ENCODE measurements at regions not wholly inside any gene's neighbourhood (a gene's known extent, or its start where the extent isn't known, plus 50 kb on each side); places are given as distances from the start of the nearest gene placed in this dataset.

- Histone ChIP-seq H3K27ac (ENCODE audit: low read depth in 1 of 2, low read length in 2 of 2) (no peak overlapping the region), H3K27me3 (ENCODE audit: control insufficient read depth in 4 of 4, insufficient read depth in 4 of 4, low read length in 3 of 4) (no peaks in the 10 kb centered on the region), H3K9ac (ENCODE audit: low read depth in 1 of 2, low read length in 2 of 2) (no peak overlapping the region), H3K9me3 (ENCODE audit: control insufficient read depth in 4 of 4, low read length in 3 of 4) (no peaks in the 10 kb centered on the region), H3K4me3 (ENCODE audit: low read depth in 1 of 3, low read length in 3 of 3) (no peak overlapping the region), H3K36me3 (ENCODE audit: control insufficient read depth in 4 of 4, insufficient read depth in 3 of 4, low read depth in 1 of 4, low read length in 3 of 4) (no peaks in the 10 kb centered on the region), H3K4me1 (ENCODE audit: control insufficient read depth in 4 of 4, insufficient read depth in 4 of 4, low read length in 3 of 4) (peaks cover 0 to 1% (median 0%) of the 10 kb centered on the region in 4 donors)
- no peak for DNase-seq (ENCODE audit: low spot score)
- 81% methylated on average over 10 of the region's 10 CpGs for WGBS
- no peak for TF ChIP-seq MAX (IDR thresholded peaks at IDR 0.05)
- no peak for TF ChIP-seq ZBTB33 (IDR thresholded peaks at IDR 0.05)
- TF ChIP-seq, protein P1, sequence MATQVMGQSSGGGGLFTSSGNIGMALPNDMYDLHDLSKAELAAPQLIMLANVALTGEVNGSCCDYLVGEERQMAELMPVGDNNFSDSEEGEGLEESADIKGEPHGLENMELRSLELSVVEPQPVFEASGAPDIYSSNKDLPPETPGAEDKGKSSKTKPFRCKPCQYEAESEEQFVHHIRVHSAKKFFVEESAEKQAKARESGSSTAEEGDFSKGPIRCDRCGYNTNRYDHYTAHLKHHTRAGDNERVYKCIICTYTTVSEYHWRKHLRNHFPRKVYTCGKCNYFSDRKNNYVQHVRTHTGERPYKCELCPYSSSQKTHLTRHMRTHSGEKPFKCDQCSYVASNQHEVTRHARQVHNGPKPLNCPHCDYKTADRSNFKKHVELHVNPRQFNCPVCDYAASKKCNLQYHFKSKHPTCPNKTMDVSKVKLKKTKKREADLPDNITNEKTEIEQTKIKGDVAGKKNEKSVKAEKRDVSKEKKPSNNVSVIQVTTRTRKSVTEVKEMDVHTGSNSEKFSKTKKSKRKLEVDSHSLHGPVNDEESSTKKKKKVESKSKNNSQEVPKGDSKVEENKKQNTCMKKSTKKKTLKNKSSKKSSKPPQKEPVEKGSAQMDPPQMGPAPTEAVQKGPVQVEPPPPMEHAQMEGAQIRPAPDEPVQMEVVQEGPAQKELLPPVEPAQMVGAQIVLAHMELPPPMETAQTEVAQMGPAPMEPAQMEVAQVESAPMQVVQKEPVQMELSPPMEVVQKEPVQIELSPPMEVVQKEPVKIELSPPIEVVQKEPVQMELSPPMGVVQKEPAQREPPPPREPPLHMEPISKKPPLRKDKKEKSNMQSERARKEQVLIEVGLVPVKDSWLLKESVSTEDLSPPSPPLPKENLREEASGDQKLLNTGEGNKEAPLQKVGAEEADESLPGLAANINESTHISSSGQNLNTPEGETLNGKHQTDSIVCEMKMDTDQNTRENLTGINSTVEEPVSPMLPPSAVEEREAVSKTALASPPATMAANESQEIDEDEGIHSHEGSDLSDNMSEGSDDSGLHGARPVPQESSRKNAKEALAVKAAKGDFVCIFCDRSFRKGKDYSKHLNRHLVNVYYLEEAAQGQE (IDR thresholded peaks at IDR 0.05), result no peak
- TF ChIP-seq FOXA2 (IDR thresholded peaks at IDR 0.05), result no peak
- TF ChIP-seq NR2F2 (IDR thresholded peaks at IDR 0.05), result no peak
- no peak for TF ChIP-seq CTCF (IDR thresholded peaks at IDR 0.05; ENCODE audit: low read depth, low read length, missing input control)
- no peak for TF ChIP-seq TAF1 (conservative IDR thresholded peaks at IDR 0.05)
- no peak for TF ChIP-seq EGR1 (IDR thresholded peaks at IDR 0.05; ENCODE audit: low read depth in 2 of 2)
- no peak for TF ChIP-seq HNF4G (IDR thresholded peaks at IDR 0.05)
- TF ChIP-seq RXRA (IDR thresholded peaks at IDR 0.05), result no peak
Measured at GRCh38 chr2:41709702-41710599, 337.9 kb upstream of the PKDCC start.

DNA sequence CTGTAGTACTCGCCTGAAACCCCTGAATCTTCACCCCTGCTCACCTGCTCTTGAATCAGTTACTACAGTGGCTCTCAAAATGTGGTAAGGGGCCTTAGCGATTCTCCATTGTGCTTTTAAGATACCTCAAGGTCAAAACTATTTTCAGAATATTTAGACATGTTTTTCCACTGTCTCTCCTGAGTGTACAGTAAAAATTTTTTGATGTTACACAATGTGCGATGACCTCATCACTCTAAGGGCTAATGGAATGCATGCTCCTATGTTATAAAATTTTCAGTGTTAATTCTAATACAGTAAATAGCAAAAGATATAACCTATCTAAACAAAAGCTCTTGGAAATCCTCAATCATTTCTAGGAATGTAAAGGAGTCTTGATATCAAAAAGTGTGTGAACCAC is 336.9 kb upstream of the PKDCC start:
- Histone ChIP-seq H3K27me3 (ENCODE audit: control insufficient read depth in 4 of 4, insufficient read depth in 4 of 4, low read length in 3 of 4) (no peaks in the 10 kb centered on the region), H3K9ac (ENCODE audit: low read depth in 1 of 2, low read length in 2 of 2) (no peak overlapping the region), H3K27ac (ENCODE audit: low read depth in 1 of 2, low read length in 2 of 2) (no peak overlapping the region), H3K4me1 (ENCODE audit: control insufficient read depth in 4 of 4, insufficient read depth in 4 of 4, low read length in 3 of 4) (peaks cover 0 to 6% (median 3%) of the 10 kb centered on the region in 4 donors), H3K36me3 (ENCODE audit: control insufficient read depth in 4 of 4, insufficient read depth in 3 of 4, low read depth in 1 of 4, low read length in 3 of 4) (no peaks in the 10 kb centered on the region), H3K9me3 (ENCODE audit: control insufficient read depth in 4 of 4, low read length in 3 of 4) (no peaks in the 10 kb centered on the region), H3K4me3 (ENCODE audit: low read depth in 1 of 3, low read length in 3 of 3) (no peak overlapping the region)
- 92% methylated on average over 3 of the region's 3 CpGs for WGBS
- no peak for DNase-seq (ENCODE audit: low spot score)
- TF ChIP-seq HNF4A (conservative IDR thresholded peaks at IDR 0.05) (no peak), FOXA1 (IDR thresholded peaks at IDR 0.05) (no peak), ZBTB33 (IDR thresholded peaks at IDR 0.05) (no peak), RAD21 (IDR thresholded peaks at IDR 0.05) (no peak), NR2F2 (IDR thresholded peaks at IDR 0.05) (no peak), ATF3 (IDR thresholded peaks at IDR 0.05) (no peak), CTCF (IDR thresholded peaks at IDR 0.05; ENCODE audit: low read depth, low read length, missing input control) (no peak), EGR1 (IDR thresholded peaks at IDR 0.05; ENCODE audit: low read depth in 2 of 2) (no peak), TAF1 (conservative IDR thresholded peaks at IDR 0.05) (no peak), HNF4G (IDR thresholded peaks at IDR 0.05) (no peak), GABPA (IDR thresholded peaks at IDR 0.05 in 1 of 2, conservative IDR thresholded peaks at IDR 0.05 in 1 of 2) (no peak), FOXA2 (IDR thresholded peaks at IDR 0.05) (no peak), JUND (IDR thresholded peaks at IDR 0.05) (no peak), MAX (IDR thresholded peaks at IDR 0.05) (no peak), YY1 (IDR thresholded peaks at IDR 0.05) (no peak), RXRA (IDR thresholded peaks at IDR 0.05) (no peak)
